H4 (cell line): ENCODE measurements at regions not wholly inside any gene's neighbourhood (a gene's known extent, or its start where the extent isn't known, plus 50 kb on each side); places are given as distances from the start of the nearest gene placed in this dataset.

Experiments used
- DNase-seq: peaks from one replicate; pipeline ENCODE4 v3.0.0-alpha.2; 2015; ENCODE audit warnings: low spot score

GRCh38 chr7:17176371-17177032, 122.0 kb upstream of the AHR start:
- no peak for DNase-seq

- DNase-seq = no peak
Measured at GRCh38 chr7:17178545-17178944, 119.9 kb upstream of the AHR start.

- no peak for DNase-seq
Measured at GRCh38 chr7:17181482-17181881, 117.0 kb upstream of the AHR start.

GRCh38 chr7:17183630-17184328, 114.7 kb upstream of the AHR start:
- no peak for DNase-seq

GRCh38 chr7:17184805-17185689, 113.4 kb upstream of the AHR start:
- DNase-seq = peak; percentile 34

- peak; percentile 86 for DNase-seq
Measured at GRCh38 chr7:17185690-17186070, 112.8 kb upstream of the AHR start.

GRCh38 chr7:17186745-17187530, 111.5 kb upstream of the AHR start:
- DNase-seq = no peak

GRCh38 chr7:17194656-17195055, 103.8 kb upstream of the AHR start:
- DNase-seq = no peak

GRCh38 chr7:17195576-17195975, 102.9 kb upstream of the AHR start:
- DNase-seq = no peak

GRCh38 chr7:17205910-17206309, 92.5 kb upstream of the AHR start:
- DNase-seq = no peak

- DNase-seq = no peak
Measured at GRCh38 chr7:17206349-17206905, 92.0 kb upstream of the AHR start.

GRCh38 chr7:17207220-17207619, 91.2 kb upstream of the AHR start:
- DNase-seq = no peak

GRCh38 chr7:17209101-17209500, 89.4 kb upstream of the AHR start:
- DNase-seq = no peak

- no peak for DNase-seq
Measured at GRCh38 chr7:17211307-17211836, 87.1 kb upstream of the AHR start.

GRCh38 chr7:17212188-17212587, 86.3 kb upstream of the AHR start:
- no peak for DNase-seq

GRCh38 chr7:17227766-17228490, 70.5 kb upstream of the AHR start:
- no peak for DNase-seq

- DNase-seq = no peak
Measured at GRCh38 chr7:17229228-17229627, 69.2 kb upstream of the AHR start.

- DNase-seq = no peak
Measured at GRCh38 chr7:17230099-17230807, 68.2 kb upstream of the AHR start.

- no peak for DNase-seq
Measured at GRCh38 chr7:17233603-17234002, 64.8 kb upstream of the AHR start.

- DNase-seq = peak; percentile 51
Measured at GRCh38 chr7:17234030-17234397, 64.4 kb upstream of the AHR start.
